ACC112 (cell line): ENCODE measurements at regions not wholly inside any gene's neighbourhood (a gene's known extent, or its start where the extent isn't known, plus 50 kb on each side); places are given as distances from the start of the nearest gene placed in this dataset.

Experiments used
- H2AFZ ChIP-seq: fragments of 200-600 bp; sonication (generic); one replicate; pipeline ENCODE4 v1.6.0; 2017; ENCODE audit warnings: antibody characterized with exemption, low read length; ENCODE audit not compliant: unreplicated experiment
- H3K27ac ChIP-seq: fragments of 200-600 bp; sonication (generic); 2 replicates; pipeline ENCODE4 v1.5.1; 2014; ENCODE audit warnings: low read depth, mild to moderate bottlenecking, antibody characterized with exemption, low read length, moderate library complexity
- H3K27me3 ChIP-seq: fragments of 200-600 bp; sonication (generic); 2 replicates; pipeline ENCODE4 v1.6.1; 2014; ENCODE audit warnings: mild to moderate bottlenecking, antibody characterized with exemption, low read length, moderate library complexity, mixed read lengths; ENCODE audit not compliant: insufficient read depth
- H3K36me3 ChIP-seq: fragments of 200-600 bp; sonication (generic); 2 replicates; pipeline ENCODE4 v1.6.1; 2016; ENCODE audit warnings: mild to moderate bottlenecking, antibody characterized with exemption, low read length, moderate library complexity, mixed read lengths; ENCODE audit not compliant: insufficient read depth
- H3K4me1 ChIP-seq: fragments of 200-600 bp; sonication (generic); one replicate; pipeline ENCODE4 v1.6.1; 2016; ENCODE audit warnings: low read length, mixed read lengths; ENCODE audit not compliant: insufficient read depth, unreplicated experiment, control insufficient read depth
- H3K4me3 ChIP-seq: fragments of 200-600 bp; sonication (generic); 2 replicates; pipeline ENCODE4 v1.5.1; 2014; ENCODE audit warnings: mild to moderate bottlenecking, low read depth, low read length
- H3K79me2 ChIP-seq: fragments of 200-600 bp; sonication (generic); one replicate; pipeline ENCODE4 v1.6.0; 2016; ENCODE audit warnings: low read length; ENCODE audit not compliant: control insufficient read depth, unreplicated experiment, insufficient read depth

DNA sequence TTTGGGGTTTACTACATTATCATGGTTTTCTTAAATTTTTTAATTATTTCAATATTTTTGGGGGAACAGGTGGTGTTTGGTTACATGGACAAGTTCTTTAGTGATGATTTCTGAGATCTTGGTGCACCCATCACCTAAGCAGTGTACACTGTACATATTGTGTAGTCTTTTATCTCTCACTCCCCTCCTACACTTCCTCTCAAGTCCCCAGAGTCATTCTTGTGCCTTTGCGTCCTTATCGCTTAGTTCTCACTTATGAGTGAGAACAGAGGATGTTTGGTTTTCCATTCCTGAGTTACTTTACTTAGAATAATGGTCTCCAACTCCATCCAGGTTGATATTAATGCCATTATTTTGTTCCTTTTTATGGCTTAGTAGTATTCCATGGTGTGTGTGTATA lies 130.9 kb upstream of the CD93 start:
- H3K27me3 ChIP-seq: peaks cover 8% of the 10 kb centered on the region; the same call in 1 of the 2 replicates
- H2AFZ ChIP-seq: no peak overlapping the region
- H3K4me1 ChIP-seq: no peaks in the 10 kb centered on the region
- H3K36me3 ChIP-seq: no peaks in the 10 kb centered on the region
- no peak overlapping the region for H3K27ac ChIP-seq
- no peaks in the 10 kb centered on the region for H3K79me2 ChIP-seq
- H3K4me3 ChIP-seq: no peak overlapping the region

DNA sequence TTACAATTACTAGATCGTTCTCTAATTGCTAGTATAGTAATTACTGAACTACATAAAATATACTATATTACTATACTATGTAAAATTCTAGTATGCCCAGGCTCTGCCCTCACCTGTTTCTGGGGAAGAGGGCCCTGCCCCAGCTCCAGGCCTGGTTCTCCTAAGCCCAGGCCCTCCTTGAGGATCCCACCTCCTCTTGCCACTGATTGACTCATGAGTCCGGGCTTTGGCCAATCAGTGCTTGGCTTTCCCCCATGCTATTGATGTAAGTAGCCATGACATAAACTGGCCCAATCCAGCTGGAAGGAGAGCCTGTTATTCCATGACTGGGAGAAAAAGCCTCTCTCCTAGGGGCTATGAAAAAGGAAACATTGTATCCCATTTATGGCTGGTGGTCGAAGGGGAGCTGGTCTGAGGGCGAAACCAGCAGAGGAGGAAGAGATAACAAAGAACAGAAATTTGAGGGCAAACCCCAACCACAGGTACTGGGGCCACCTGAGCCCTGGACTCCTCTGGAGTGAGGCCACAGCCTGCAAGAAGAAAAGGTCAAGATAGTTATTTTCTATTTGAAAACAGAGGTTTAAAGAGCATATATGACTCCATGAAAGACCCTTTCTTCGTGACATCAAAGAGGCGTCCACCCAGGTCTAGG lies 129.3 kb upstream of the CD93 start:
- Histone ChIP-seq H3K79me2 (no peaks in the 10 kb centered on the region), H3K27me3 (peaks cover 11% of the 10 kb centered on the region; the same call in 1 of the 2 replicates), H3K36me3 (no peaks in the 10 kb centered on the region), H3K4me3 (no peak overlapping the region), H3K27ac (no peak overlapping the region), H3K4me1 (no peaks in the 10 kb centered on the region), H2AFZ (no peak overlapping the region)

DNA sequence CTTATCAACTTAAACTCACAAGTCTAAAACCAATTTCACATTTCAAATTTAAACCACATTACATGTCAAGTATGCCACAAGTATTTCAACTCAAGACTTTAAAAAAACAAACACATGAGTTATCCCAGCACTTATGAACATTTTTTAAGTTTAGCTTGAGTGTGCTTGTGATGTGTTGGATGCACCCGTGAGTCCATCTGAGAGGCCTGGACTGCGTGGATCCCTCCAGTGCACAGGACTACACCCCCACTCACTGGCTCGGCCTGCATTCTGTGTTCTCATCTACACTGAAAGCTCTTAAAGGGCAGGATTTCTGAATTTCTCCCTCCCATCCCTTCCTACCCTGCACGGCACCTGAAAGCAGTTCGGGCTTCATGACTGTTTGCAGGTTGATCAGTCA lies 128.8 kb upstream of the CD93 start:
- H3K36me3 ChIP-seq: no peaks in the 10 kb centered on the region
- H3K4me1 ChIP-seq: no peaks in the 10 kb centered on the region
- no peaks in the 10 kb centered on the region for H3K79me2 ChIP-seq
- no peak overlapping the region for H3K27ac ChIP-seq
- no peak overlapping the region for H2AFZ ChIP-seq
- peaks cover 7% of the 10 kb centered on the region; the same call in 1 of the 2 replicates for H3K27me3 ChIP-seq
- no peak overlapping the region for H3K4me3 ChIP-seq

DNA sequence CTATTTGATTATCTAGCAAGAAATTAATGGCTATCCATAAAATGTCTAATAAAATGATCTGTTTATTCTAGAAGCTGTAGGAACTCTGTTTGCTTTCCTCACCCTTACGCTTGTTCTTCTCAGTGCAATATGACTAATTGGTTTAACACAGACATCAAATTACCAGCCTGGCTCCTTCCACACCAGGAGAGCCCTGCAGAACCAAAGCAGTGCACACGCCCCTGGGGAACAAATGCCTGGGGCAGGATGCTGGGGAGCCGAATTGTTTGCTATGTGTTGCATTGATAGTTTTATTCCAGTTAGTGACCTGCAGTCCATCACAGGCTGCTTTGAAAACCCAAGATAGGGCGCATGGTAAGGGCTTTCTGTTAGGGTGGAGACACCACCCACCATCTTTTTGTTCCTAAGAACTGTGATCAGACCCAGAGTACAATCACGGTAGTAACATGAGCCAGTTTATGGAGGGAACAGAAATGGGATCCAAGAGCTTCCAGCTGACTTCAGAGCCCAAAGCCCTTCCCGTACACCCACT lies 126.4 kb upstream of the CD93 start:
- Histone ChIP-seq H3K27me3 (peaks cover 10% of the 10 kb centered on the region; the same call in 1 of the 2 replicates), H3K4me1 (no peaks in the 10 kb centered on the region)

DNA sequence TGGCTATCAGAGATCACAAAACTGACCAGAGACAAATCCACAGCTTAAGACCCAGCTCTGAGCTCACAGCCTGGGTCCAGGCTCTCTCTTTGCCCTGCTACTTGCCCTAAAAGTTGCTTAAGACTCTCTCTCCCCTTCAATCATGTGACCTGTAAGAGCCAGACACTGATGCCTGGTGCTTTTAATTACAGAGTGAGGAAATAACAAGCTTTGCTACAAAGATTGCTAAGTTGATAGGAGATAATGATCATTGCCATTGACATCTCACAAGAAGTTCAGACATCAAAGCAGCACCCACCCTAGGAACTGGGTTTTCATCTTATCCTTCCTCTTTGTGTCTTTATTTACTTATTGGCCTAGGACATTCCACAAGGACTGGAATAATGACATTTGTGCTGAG lies 125.9 kb upstream of the CD93 start:
- no peak overlapping the region for H2AFZ ChIP-seq
- no peaks in the 10 kb centered on the region for H3K4me1 ChIP-seq
- H3K36me3 ChIP-seq: no peaks in the 10 kb centered on the region
- no peak overlapping the region for H3K4me3 ChIP-seq
- H3K27me3 ChIP-seq: peaks cover 10% of the 10 kb centered on the region; the same call in 1 of the 2 replicates
- H3K27ac ChIP-seq: no peak overlapping the region
- H3K79me2 ChIP-seq: no peaks in the 10 kb centered on the region

More for the DNA sequence above, 126.4 kb upstream of the CD93 start:
- Histone ChIP-seq H2AFZ (no peak overlapping the region), H3K36me3 (no peaks in the 10 kb centered on the region), H3K79me2 (no peaks in the 10 kb centered on the region), H3K4me3 (no peak overlapping the region), H3K27ac (no peak overlapping the region)

DNA sequence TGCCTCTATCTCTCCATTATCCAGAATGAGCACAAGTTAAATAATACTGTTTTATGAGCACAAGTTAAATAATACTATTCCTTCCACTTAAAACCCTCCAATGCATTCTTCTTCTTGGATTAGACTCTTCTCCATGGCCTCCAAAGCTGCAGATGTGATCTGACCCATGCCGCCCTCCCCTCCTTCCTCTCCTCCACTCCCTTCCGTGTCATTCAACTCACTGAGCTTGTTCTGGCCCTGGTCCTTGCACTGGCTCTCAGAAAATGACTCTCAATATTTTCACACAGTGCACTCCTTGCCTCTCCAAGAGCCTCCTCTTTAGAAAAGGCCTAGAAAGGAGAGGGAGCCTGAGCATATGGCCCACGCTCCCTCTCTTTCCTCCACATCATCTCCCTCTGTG lies 125.0 kb upstream of the CD93 start:
- Histone ChIP-seq H3K27me3 (peaks cover 10% of the 10 kb centered on the region; the same call in 1 of the 2 replicates), H3K36me3 (no peaks in the 10 kb centered on the region), H2AFZ (no peak overlapping the region), H3K79me2 (no peaks in the 10 kb centered on the region), H3K4me3 (no peak overlapping the region), H3K27ac (no peak overlapping the region), H3K4me1 (no peaks in the 10 kb centered on the region)

DNA sequence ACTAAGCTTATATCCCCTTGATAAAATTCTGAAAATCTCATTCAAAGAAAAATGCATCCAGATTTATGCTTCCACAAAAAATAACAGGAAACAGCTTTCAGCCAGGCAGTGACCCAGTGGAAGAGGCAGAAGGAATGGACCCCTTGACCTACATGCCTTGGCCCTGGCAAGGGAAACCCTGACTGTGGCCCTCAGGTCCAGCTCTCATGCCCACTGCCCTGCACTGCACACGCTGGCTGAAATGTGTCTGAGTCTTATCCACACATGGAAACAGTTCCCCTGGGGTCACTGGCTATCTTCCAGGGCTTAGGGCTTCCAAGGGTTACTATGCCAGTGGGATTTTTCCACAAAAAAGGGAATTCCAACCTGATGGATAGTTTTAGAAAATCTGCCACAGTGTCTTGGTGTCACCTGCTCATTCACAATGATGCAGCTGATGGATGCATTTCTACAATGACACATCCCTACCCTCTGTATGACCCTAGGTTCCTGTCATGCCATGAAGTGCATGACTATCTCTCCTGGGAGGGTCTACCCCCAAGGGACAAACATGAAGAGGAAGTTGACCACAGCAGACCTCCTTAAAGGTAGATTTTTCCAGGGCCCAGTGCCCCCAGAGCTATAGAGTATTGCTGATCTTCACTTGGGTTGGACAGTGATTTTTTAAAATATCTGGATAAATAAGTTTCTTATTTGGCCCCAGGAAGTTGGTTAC lies 121.9 kb upstream of the CD93 start:
- H3K27ac ChIP-seq: no peak overlapping the region
- H2AFZ ChIP-seq: no peak overlapping the region
- H3K79me2 ChIP-seq: no peaks in the 10 kb centered on the region
- H3K4me1 ChIP-seq: no peaks in the 10 kb centered on the region
- no peaks in the 10 kb centered on the region for H3K36me3 ChIP-seq
- H3K4me3 ChIP-seq: no peak overlapping the region
- peaks cover 10% of the 10 kb centered on the region; the same call in 1 of the 2 replicates for H3K27me3 ChIP-seq

DNA sequence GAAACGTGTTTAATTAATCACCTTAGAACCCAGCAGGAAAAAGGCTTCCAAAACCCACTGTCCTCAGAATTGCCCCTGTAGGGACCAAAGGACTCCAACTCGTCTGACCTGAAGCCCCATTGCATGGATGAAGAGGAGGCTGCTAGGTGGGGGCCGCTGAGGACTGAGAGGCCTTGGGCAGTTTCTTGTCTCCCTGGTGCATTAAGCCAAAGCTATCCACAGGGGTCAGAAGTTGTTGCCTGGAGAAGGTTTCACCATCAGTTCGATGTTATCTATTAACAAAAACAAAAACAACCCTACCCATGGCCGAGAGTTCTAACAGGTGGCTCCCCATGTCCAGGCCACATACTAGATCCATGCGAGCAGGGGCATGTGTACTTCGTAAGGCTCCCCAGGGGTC lies 120.9 kb upstream of the CD93 start:
- Histone ChIP-seq H3K4me3 (no peak overlapping the region), H3K4me1 (no peaks in the 10 kb centered on the region), H3K79me2 (no peaks in the 10 kb centered on the region), H3K27ac (no peak overlapping the region), H3K36me3 (no peaks in the 10 kb centered on the region), H2AFZ (no peak overlapping the region), H3K27me3 (peaks cover 10% of the 10 kb centered on the region; the same call in 1 of the 2 replicates)

DNA sequence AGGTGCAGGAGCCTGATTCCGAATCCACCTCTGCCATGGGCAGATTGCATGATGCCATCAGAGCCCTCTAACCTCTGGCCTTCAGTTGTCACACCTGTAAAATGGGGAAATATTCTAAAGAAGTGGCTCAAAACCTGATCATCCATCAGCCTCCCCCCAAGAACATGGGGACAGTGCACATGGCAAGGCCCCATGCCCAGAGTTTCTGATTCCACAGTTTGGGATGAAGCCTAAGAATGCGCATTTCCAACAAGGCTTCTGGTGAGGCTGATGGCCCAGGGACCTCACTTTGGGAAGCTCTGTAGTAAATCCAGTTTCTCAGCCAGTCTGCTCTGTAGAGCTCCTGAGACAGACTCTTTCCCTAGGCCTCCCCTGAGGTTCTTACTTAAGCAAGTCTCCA lies 119.9 kb upstream of the CD93 start:
- Histone ChIP-seq H3K4me3 (no peak overlapping the region), H3K27ac (no peak overlapping the region), H3K36me3 (no peaks in the 10 kb centered on the region), H3K79me2 (no peaks in the 10 kb centered on the region), H2AFZ (no peak overlapping the region), H3K27me3 (peaks cover 4% of the 10 kb centered on the region; the same call in 1 of the 2 replicates), H3K4me1 (no peaks in the 10 kb centered on the region)

DNA sequence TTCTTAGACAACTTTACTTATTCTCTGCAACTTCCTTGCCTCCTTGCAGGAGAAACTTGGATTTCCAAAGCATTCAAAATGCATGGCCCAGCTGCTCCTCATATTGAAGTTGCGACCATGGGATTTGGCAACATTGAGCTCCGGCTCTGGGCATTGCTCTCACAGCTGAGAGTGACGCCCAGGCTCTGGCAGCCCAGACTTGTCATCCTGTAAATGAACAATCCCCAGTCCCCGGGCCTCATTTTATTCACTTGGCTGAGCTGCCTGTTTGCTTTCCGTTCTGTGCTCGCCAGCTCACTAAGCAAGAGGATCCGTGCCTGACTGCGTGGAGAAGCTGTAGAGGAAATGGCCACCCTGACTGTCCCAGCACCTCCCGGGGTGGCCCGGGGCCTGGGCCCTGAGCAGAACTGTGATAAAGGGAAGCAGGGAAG lies 119.5 kb upstream of the CD93 start:
- Histone ChIP-seq H2AFZ (no peak overlapping the region), H3K79me2 (no peaks in the 10 kb centered on the region), H3K4me3 (no peak overlapping the region), H3K4me1 (no peaks in the 10 kb centered on the region), H3K27ac (no peak overlapping the region), H3K36me3 (no peaks in the 10 kb centered on the region), H3K27me3 (peaks cover 4% of the 10 kb centered on the region; the same call in 1 of the 2 replicates)
